AG10803 (cell line): ENCODE measurements at regions not wholly inside any gene's neighbourhood (a gene's known extent, or its start where the extent isn't known, plus 50 kb on each side); places are given as distances from the start of the nearest gene placed in this dataset.
"Not testable (repeated sequence)": the region's sequence is repeated elsewhere in the genome, so short reads cannot be mapped to it uniquely, and the experiment has no call there.

ENCODE experiments used
- DNase-seq: peaks from one replicate; pipeline ENCODE4 v3.0.0; 2010; ENCODE audit warnings: low read depth
- H3K4me3 ChIP-seq: 2 replicates; pipeline ENCODE4 v1.5.1; 2011; ENCODE audit warnings: mild to moderate bottlenecking, low read length, control low read depth
- TF ChIP-seq, protein P1 (sequence below): conservative IDR thresholded peaks from 2 replicates; pipeline ENCODE4 v1.5.1; 2011; ENCODE audit warnings: mild to moderate bottlenecking, low read length, control low read depth, inconsistent platforms

DNA sequence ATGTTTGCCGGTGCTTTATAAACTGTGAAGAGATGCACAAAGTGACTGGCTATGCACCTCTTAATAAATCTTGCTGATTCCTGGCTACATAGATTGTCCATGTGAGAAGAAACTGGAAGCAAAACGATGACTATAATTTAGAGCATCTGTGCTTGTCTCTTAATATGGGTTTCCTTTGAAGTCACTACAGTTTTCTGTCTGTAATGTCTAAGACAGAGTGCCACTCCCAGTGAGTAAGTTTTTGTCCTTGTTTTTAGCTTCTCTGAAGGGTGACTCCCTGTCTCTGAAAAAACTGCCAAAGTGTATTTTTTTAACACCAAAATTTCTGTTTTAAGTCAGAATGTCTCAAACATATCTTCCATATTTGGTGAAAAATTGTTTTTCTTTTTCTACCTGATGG lies 175.1 kb downstream of the FASLG start:
- TF ChIP-seq, protein P1, sequence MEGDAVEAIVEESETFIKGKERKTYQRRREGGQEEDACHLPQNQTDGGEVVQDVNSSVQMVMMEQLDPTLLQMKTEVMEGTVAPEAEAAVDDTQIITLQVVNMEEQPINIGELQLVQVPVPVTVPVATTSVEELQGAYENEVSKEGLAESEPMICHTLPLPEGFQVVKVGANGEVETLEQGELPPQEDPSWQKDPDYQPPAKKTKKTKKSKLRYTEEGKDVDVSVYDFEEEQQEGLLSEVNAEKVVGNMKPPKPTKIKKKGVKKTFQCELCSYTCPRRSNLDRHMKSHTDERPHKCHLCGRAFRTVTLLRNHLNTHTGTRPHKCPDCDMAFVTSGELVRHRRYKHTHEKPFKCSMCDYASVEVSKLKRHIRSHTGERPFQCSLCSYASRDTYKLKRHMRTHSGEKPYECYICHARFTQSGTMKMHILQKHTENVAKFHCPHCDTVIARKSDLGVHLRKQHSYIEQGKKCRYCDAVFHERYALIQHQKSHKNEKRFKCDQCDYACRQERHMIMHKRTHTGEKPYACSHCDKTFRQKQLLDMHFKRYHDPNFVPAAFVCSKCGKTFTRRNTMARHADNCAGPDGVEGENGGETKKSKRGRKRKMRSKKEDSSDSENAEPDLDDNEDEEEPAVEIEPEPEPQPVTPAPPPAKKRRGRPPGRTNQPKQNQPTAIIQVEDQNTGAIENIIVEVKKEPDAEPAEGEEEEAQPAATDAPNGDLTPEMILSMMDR = no peak
- DNase-seq = no peak
- no peak overlapping the region for H3K4me3 ChIP-seq

DNA sequence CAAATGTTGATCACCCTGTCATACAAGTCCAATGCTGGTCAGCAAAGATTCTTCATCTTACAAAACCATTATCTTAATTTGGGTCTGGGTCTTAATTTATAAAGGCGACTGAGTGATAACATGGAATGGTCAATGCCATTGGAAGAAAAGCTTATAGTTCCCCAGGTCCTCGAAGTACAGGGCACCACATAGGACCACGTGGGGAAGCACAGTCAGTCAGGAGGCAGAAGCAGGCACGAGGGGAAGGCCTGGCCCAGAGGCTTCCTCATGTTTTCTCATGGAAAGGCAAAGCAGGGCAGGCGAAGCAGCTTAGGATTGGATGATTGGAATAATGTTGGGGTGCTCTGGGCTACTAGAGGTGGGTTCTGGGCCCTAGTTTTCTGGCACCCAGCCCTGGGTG lies 175.7 kb downstream of the FASLG start:
- no peak for DNase-seq
- TF ChIP-seq, protein P1 = no peak
- H3K4me3 ChIP-seq = no peak overlapping the region

DNA sequence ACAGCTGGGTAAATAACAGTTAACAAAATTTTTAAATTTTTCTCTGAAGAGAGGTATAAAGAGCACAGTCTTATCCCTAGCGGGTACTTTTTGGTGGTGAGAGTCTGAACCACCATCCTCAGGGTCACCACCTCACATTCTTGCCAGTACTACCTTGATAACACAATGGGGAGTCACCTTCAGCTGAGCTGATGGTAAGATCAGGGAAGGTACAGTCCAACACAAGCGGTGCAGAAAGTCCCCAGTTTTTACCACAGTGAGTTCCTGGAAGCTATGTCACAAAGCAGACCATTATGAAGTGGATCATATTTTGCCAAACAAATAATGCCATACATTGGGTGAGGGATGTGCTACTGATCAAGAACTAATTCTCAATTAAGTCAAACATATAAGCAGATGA lies 176.9 kb downstream of the FASLG start:
- TF ChIP-seq, protein P1 = no peak
- DNase-seq = no peak
- H3K4me3 ChIP-seq = no peak overlapping the region

DNA sequence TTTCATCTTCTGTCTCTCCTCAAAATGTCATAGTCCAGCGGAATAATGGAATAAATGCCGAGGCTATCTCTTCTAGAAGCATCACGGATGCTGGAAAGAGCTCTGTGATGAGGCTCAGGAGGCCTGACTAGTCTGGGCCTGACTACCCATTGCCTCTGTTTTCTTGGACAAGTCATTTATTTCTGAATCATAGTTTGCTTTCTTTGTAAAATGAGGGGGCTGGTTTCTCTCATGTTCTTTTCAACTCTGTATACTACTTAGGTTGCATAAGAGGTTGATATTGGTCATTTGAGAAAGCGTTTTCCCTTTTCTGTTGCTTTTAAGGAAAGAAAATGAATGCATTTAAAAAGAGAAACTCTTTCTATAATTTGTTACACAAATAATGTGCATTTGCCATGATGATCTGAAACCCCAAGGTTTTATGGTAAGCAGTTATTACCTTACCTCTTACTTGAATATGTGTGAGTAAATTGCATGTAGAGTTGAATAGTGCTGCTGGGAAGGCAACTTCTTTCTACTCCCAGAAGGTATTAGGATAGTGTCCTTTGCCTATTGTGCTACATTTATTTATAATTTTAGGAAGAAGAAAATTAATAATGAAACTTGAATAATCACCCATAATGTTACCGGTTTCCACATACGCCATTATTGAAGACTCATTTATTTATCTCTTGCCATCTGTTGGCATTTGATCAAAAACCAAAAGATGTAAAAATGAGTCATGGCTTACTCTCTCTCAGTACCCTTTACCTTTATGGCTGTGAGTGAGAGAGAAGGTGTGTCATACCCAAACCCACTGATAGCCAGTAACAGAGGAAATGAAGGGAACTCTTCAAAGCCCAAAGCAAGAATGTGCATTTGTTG lies 179.1 kb downstream of the FASLG start:
- DNase-seq = no peak
- H3K4me3 ChIP-seq = no peak overlapping the region
- TF ChIP-seq, protein P1 = no peak

DNA sequence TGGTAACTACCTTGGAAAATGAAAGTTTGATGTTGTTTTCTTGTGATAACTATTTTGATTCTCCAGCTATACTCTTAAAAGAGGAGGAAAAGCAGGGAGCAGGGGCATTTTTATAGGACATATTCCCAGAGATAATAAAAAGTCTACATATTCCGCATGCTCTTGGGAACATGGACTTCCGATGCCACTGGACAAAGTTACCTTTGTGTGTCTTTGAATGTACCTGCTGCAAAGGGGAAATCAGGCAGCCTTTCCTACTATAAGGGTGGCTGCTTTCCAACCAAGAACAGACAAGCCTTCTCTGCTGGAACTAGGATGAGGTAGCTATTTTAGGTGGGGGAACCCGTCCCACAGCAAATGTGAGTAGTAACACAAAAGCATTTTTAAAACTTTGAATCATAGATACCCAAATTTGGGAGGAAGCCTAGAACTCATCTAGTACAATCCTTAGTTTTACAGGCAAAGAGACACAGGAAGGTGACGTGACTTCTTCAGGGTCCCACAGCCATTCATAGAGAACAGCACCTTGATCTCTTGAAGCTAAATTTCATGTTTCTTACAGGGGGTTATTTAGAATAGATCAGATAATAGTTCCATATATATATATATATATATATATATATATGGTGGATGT lies 179.9 kb downstream of the FASLG start:
- H3K4me3 ChIP-seq = no peak overlapping the region
- TF ChIP-seq, protein P1 = no peak
- DNase-seq = no peak

DNA sequence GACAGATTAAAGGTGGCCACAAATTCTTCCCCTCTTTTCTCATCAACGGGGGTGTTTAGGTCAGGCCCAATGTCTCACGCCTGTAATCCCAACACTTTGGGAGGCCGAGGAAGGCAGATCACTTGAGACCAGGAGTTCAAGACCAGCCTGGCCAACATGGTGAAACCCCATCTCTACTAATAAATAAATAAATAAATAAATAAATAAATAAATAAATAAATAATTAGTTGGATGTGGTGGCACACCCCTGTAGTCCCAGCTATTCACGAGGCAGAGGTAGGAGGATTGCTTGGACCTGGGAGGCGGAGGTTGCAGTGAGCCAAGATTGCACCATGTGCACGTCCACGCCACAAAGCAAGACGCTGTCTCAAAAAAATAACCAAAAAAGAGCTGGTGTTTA lies 180.7 kb downstream of the FASLG start:
- H3K4me3 ChIP-seq, DNase-seq: not testable (repeated sequence)

DNA sequence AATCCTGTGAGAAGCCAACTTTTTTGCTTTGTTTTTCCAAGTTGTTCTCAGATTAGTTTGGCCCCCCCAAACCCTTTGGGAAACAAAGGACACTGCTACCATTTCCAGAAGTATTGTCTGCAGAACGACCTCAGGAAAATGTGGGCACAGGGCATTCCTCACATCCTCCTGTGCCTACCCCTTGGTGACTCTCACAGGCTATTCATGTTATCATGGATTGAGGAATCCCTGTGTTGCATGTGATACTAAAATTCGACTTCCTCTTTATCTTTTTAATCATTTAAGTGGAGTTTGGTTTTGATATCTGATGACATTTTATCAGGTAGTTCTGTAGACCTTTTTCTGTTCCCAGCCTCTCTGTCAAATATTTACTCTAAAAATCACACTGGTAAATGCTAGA lies 184.5 kb downstream of the FASLG start:
- TF ChIP-seq, protein P1 = no peak
- DNase-seq = no peak
- no peak overlapping the region for H3K4me3 ChIP-seq
